ENCODE measurements at regions not wholly inside any gene's neighbourhood (a gene's known extent, or its start where the extent isn't known, plus 50 kb on each side); places are given as distances from the start of the nearest gene placed in this dataset.

GRCh38 chr5:173833196-173833985 lies 54.8 kb upstream of the CPEB4 start:
- no peaks in the 10 kb centered on the region for H3K27me3 ChIP-seq (ENCODE audit: low read depth, low read length)
- no peaks in the 10 kb centered on the region for H3K4me1 ChIP-seq (ENCODE audit: control insufficient read depth in 1 of 2, insufficient read depth in 2 of 2, low read length in 2 of 2)
- H3K4me3 ChIP-seq (ENCODE audit: low read depth in 1 of 2, low read length in 2 of 2) = no peak overlapping the region
- no peaks in the 10 kb centered on the region for H3K9me3 ChIP-seq (ENCODE audit: control insufficient read depth in 1 of 2, low read length in 2 of 2)
- H3K27ac ChIP-seq (ENCODE audit: low read length) = no peak overlapping the region
- no peaks in the 10 kb centered on the region for H3K36me3 ChIP-seq (ENCODE audit: control insufficient read depth in 1 of 2, insufficient read depth in 2 of 2, low read length in 2 of 2)

- H3K4me1 ChIP-seq (ENCODE audit: control insufficient read depth in 1 of 2, insufficient read depth in 2 of 2, low read length in 2 of 2) = no peaks in the 10 kb centered on the region
- no peaks in the 10 kb centered on the region for H3K9me3 ChIP-seq (ENCODE audit: control insufficient read depth in 1 of 2, low read length in 2 of 2)
- no peaks in the 10 kb centered on the region for H3K36me3 ChIP-seq (ENCODE audit: control insufficient read depth in 1 of 2, insufficient read depth in 2 of 2, low read length in 2 of 2)
- no peak overlapping the region for H3K4me3 ChIP-seq (ENCODE audit: low read depth in 1 of 2, low read length in 2 of 2)
- H3K27ac ChIP-seq (ENCODE audit: low read length) = no peak overlapping the region
- no peaks in the 10 kb centered on the region for H3K27me3 ChIP-seq (ENCODE audit: low read depth, low read length)
Measured at GRCh38 chr5:173834071-173834771, 53.9 kb upstream of the CPEB4 start.

GRCh38 chr5:173835131-173835530 lies 53.0 kb upstream of the CPEB4 start:
- H3K4me3 ChIP-seq (ENCODE audit: low read depth in 1 of 2, low read length in 2 of 2) = no peak overlapping the region
- H3K9me3 ChIP-seq (ENCODE audit: control insufficient read depth in 1 of 2, low read length in 2 of 2) = no peaks in the 10 kb centered on the region
- H3K36me3 ChIP-seq (ENCODE audit: control insufficient read depth in 1 of 2, insufficient read depth in 2 of 2, low read length in 2 of 2) = no peaks in the 10 kb centered on the region
- H3K27me3 ChIP-seq (ENCODE audit: low read depth, low read length) = no peaks in the 10 kb centered on the region
- H3K27ac ChIP-seq (ENCODE audit: low read length) = no peak overlapping the region
- H3K4me1 ChIP-seq (ENCODE audit: control insufficient read depth in 1 of 2, insufficient read depth in 2 of 2, low read length in 2 of 2) = no peaks in the 10 kb centered on the region

GRCh38 chr5:173835661-173836060 lies 52.5 kb upstream of the CPEB4 start:
- H3K9me3 ChIP-seq (ENCODE audit: control insufficient read depth in 1 of 2, low read length in 2 of 2) = no peaks in the 10 kb centered on the region

GRCh38 chr5:173837654-173838053 lies 50.5 kb upstream of the CPEB4 start:
- Histone ChIP-seq H3K4me3 (ENCODE audit: low read depth in 1 of 2, low read length in 2 of 2) (no peak overlapping the region), H3K36me3 (ENCODE audit: control insufficient read depth in 1 of 2, insufficient read depth in 2 of 2, low read length in 2 of 2) (no peaks in the 10 kb centered on the region), H3K4me1 (ENCODE audit: control insufficient read depth in 1 of 2, insufficient read depth in 2 of 2, low read length in 2 of 2) (no peaks in the 10 kb centered on the region), H3K27ac (ENCODE audit: low read length) (no peak overlapping the region), H3K9me3 (ENCODE audit: control insufficient read depth in 1 of 2, low read length in 2 of 2) (no peaks in the 10 kb centered on the region), H3K27me3 (ENCODE audit: low read depth, low read length) (no peaks in the 10 kb centered on the region)

More at GRCh38 chr5:173835661-173836060, 52.5 kb upstream of the CPEB4 start:
- Histone ChIP-seq H3K4me3 (ENCODE audit: low read depth in 1 of 2, low read length in 2 of 2) (no peak overlapping the region), H3K4me1 (ENCODE audit: control insufficient read depth in 1 of 2, insufficient read depth in 2 of 2, low read length in 2 of 2) (no peaks in the 10 kb centered on the region), H3K36me3 (ENCODE audit: control insufficient read depth in 1 of 2, insufficient read depth in 2 of 2, low read length in 2 of 2) (no peaks in the 10 kb centered on the region), H3K27ac (ENCODE audit: low read length) (no peak overlapping the region), H3K27me3 (ENCODE audit: low read depth, low read length) (no peaks in the 10 kb centered on the region)

Measured in muscle layer of duodenum (tissue), 2 donors.